Neural progenitor cell (in vitro differentiated cells): ENCODE measurements at regions not wholly inside any gene's neighbourhood (a gene's known extent, or its start where the extent isn't known, plus 50 kb on each side); places are given as distances from the start of the nearest gene placed in this dataset.
"Not testable (repeated sequence)": the region's sequence is repeated elsewhere in the genome, so short reads cannot be mapped to it uniquely, and the experiment has no call there.

Source experiments
- DNase-seq: peaks from one replicate; pipeline ENCODE4 v3.0.0-alpha.2; 2016; ENCODE audit warnings: low spot score
- H2AFZ ChIP-seq: fragments of 200-600 bp; sonication (generic); replicated peaks from 2 replicates; pipeline ENCODE4 v1.6.1; 2016; ENCODE audit warnings: antibody characterized with exemption
- H3F3A ChIP-seq: fragments of 200-600 bp; sonication (generic); 2 replicates; pipeline ENCODE4 v1.6.1; 2016; ENCODE audit warnings: antibody characterized with exemption, low read depth
- H3K27ac ChIP-seq: fragments of 200-600 bp; sonication (generic); 2 replicates; pipeline ENCODE4 v1.5.1; 2016; ENCODE audit warnings: mild to moderate bottlenecking
- H3K27me3 ChIP-seq: fragments of 200-600 bp; sonication (generic); 2 replicates; pipeline ENCODE4 v1.6.1; 2016; ENCODE audit warnings: mild to moderate bottlenecking, moderate library complexity
- H3K36me3 ChIP-seq: fragments of 200-600 bp; sonication (generic); 2 replicates; pipeline ENCODE4 v1.5.1; 2016
- H3K4me1 ChIP-seq: fragments of 200-600 bp; sonication (generic); 2 replicates; pipeline ENCODE4 v1.6.1; 2016; ENCODE audit warnings: mixed run types
- H3K4me2 ChIP-seq: fragments of 200-600 bp; sonication (generic); 2 replicates; pipeline ENCODE4 v1.6.1; 2016
- H3K4me3 ChIP-seq: fragments of 200-600 bp; sonication (generic); 2 replicates; pipeline ENCODE4 v1.5.1; 2016
- H3K79me2 ChIP-seq: fragments of 200-600 bp; sonication (generic); 2 replicates; pipeline ENCODE4 v1.6.1; 2016; ENCODE audit warnings: low read depth
- H3K9ac ChIP-seq: fragments of 200-600 bp; sonication (generic); 2 replicates; pipeline ENCODE4 v1.6.1; 2016
- H3K9me3 ChIP-seq: fragments of 200-600 bp; sonication (generic); 2 replicates; pipeline ENCODE4 v1.5.1; 2016; ENCODE audit warnings: low read depth
- H4K20me1 ChIP-seq: fragments of 200-600 bp; sonication (generic); 2 replicates; pipeline ENCODE4 v1.6.1; 2016; ENCODE audit warnings: low read depth
- H3K27ac Mint-ChIP-seq: 3 replicates; pipeline ENCODE4 v1.8.0; 2021; ENCODE audit warnings: mixed read lengths
- H3K27me3 Mint-ChIP-seq: 2 replicates; pipeline ENCODE4 v1.8.0; 2022; ENCODE audit warnings: low read depth, mild to moderate bottlenecking, inconsistent platforms, moderate library complexity, mixed read lengths; ENCODE audit not compliant: insufficient read depth
- H3K36me3 Mint-ChIP-seq: 3 replicates; pipeline ENCODE4 v1.8.0; 2021; ENCODE audit warnings: mixed read lengths
- H3K4me1 Mint-ChIP-seq: 3 replicates; pipeline ENCODE4 v1.8.0; 2021; ENCODE audit warnings: mixed read lengths
- H3K4me3 Mint-ChIP-seq: 3 replicates; pipeline ENCODE4 v1.8.0; 2021; ENCODE audit warnings: mild to moderate bottlenecking, moderate library complexity, mixed read lengths
- H3K9me3 Mint-ChIP-seq: 3 replicates; pipeline ENCODE4 v1.8.0; 2020; ENCODE audit warnings: mixed read lengths
- CTCF ChIP-seq: fragments of 200-600 bp; sonication (generic); IDR thresholded peaks from 2 replicates; pipeline ENCODE4 v1.5.1; 2017; ENCODE audit warnings: antibody characterized with exemption, mild to moderate bottlenecking
- EZH2 ChIP-seq: fragments of 200-600 bp; sonication (generic); IDR thresholded peaks from 2 replicates; pipeline ENCODE4 v1.6.1; 2017; ENCODE audit warnings: antibody characterized with exemption, mild to moderate bottlenecking, moderate library complexity
- EZH2phosphoT487 ChIP-seq: fragments of 200-600 bp; sonication (generic); IDR thresholded peaks from 2 replicates; pipeline ENCODE4 v1.6.1; 2017; ENCODE audit warnings: antibody characterized with exemption

GRCh38 chr2:87403893-87404175, 344.1 kb upstream of the PLGLB2 start:
- H3K4me1 ChIP-seq, result no peaks in the 10 kb centered on the region
- TF ChIP-seq EZH2, result no peak
- TF ChIP-seq EZH2phosphoT487, result no peak
- TF ChIP-seq CTCF, result no peak
- no peak overlapping the region for H3K27ac ChIP-seq
- no peak overlapping the region for H3K9ac ChIP-seq
- no peak overlapping the region for H2AFZ ChIP-seq
- no peaks in the 10 kb centered on the region for H3K4me1 Mint-ChIP-seq
- H3K36me3 ChIP-seq, result no peaks in the 10 kb centered on the region
- no peak overlapping the region for H3K27ac Mint-ChIP-seq
- H3K4me3 Mint-ChIP-seq, result no peak overlapping the region
- H3K27me3 Mint-ChIP-seq, result no peaks in the 10 kb centered on the region
- H3K36me3 Mint-ChIP-seq, result no peaks in the 10 kb centered on the region
- no peak for DNase-seq
- peaks cover 24% of the 10 kb centered on the region for H3K9me3 Mint-ChIP-seq
- no peak overlapping the region for H3K4me3 ChIP-seq
- H3K4me2 ChIP-seq, result no peak overlapping the region
- no peaks in the 10 kb centered on the region for H3K27me3 ChIP-seq
- no peaks in the 10 kb centered on the region for H3K79me2 ChIP-seq
- H3K9me3 ChIP-seq, result no peaks in the 10 kb centered on the region
- H4K20me1 ChIP-seq, result no peaks in the 10 kb centered on the region
- no peaks in the 10 kb centered on the region for H3F3A ChIP-seq

- not testable (repeated sequence) for H2AFZ ChIP-seq, H3K27ac ChIP-seq, H3K36me3 ChIP-seq, H3K4me2 ChIP-seq, H3K4me3 ChIP-seq, H3K4me1 ChIP-seq, H3K79me2 ChIP-seq, H3K9ac ChIP-seq, H3K9me3 ChIP-seq, H3K4me3 Mint-ChIP-seq, H3F3A ChIP-seq, H3K27me3 Mint-ChIP-seq, H3K36me3 Mint-ChIP-seq, H3K4me1 Mint-ChIP-seq, H4K20me1 ChIP-seq, H3K27ac Mint-ChIP-seq, H3K27me3 ChIP-seq, DNase-seq
- H3K9me3 Mint-ChIP-seq, result peaks cover 22% of the 10 kb centered on the region
Observed at GRCh38 chr2:87404411-87405255, 343.3 kb upstream of the PLGLB2 start.

GRCh38 chr2:87405531-87406216, 342.2 kb upstream of the PLGLB2 start:
- H3K4me1 Mint-ChIP-seq, DNase-seq, H3K4me3 ChIP-seq: not testable (repeated sequence)

GRCh38 chr2:87406406-87407175, 341.3 kb upstream of the PLGLB2 start:
- H3K27me3 ChIP-seq, H2AFZ ChIP-seq, H3K4me1 Mint-ChIP-seq, H3K36me3 Mint-ChIP-seq, H3K27ac ChIP-seq, H3K27me3 Mint-ChIP-seq, H3K36me3 ChIP-seq, H3K79me2 ChIP-seq, H4K20me1 ChIP-seq, H3K9me3 ChIP-seq, H3K4me1 ChIP-seq, H3K27ac Mint-ChIP-seq, H3K4me2 ChIP-seq, H3K4me3 Mint-ChIP-seq, H3K4me3 ChIP-seq, DNase-seq, H3F3A ChIP-seq, H3K9ac ChIP-seq: not testable (repeated sequence)
- H3K9me3 Mint-ChIP-seq, result peaks cover 19% of the 10 kb centered on the region

More at GRCh38 chr2:87405531-87406216, 342.2 kb upstream of the PLGLB2 start:
- not testable (repeated sequence) for H3K27ac ChIP-seq, H2AFZ ChIP-seq, H3K27me3 ChIP-seq, H3K4me3 Mint-ChIP-seq, H3K36me3 ChIP-seq, H3K9me3 ChIP-seq, H4K20me1 ChIP-seq, H3K27ac Mint-ChIP-seq, H3K9ac ChIP-seq, H3K4me2 ChIP-seq, H3K79me2 ChIP-seq, H3K4me1 ChIP-seq, H3K36me3 Mint-ChIP-seq, H3K27me3 Mint-ChIP-seq, H3F3A ChIP-seq
- H3K9me3 Mint-ChIP-seq, result peaks cover 21% of the 10 kb centered on the region

GRCh38 chr2:87409601-87410000, 338.3 kb upstream of the PLGLB2 start:
- H3K4me2 ChIP-seq, H3K36me3 ChIP-seq, H4K20me1 ChIP-seq, H3K27ac ChIP-seq, H3K9ac ChIP-seq, H3K4me3 Mint-ChIP-seq, H3K4me1 Mint-ChIP-seq, H3K27me3 Mint-ChIP-seq, H3K27ac Mint-ChIP-seq, H3K9me3 ChIP-seq, H3K4me1 ChIP-seq, H3K79me2 ChIP-seq, H3K36me3 Mint-ChIP-seq, H3K9me3 Mint-ChIP-seq, H3K4me3 ChIP-seq, DNase-seq, H2AFZ ChIP-seq, H3F3A ChIP-seq, H3K27me3 ChIP-seq: not testable (repeated sequence)

GRCh38 chr2:87410371-87410770, 337.5 kb upstream of the PLGLB2 start:
- not testable (repeated sequence) for H3K4me1 Mint-ChIP-seq, H3F3A ChIP-seq, H3K9ac ChIP-seq, H3K9me3 ChIP-seq, H3K4me1 ChIP-seq, DNase-seq, H2AFZ ChIP-seq, H3K36me3 Mint-ChIP-seq, H3K79me2 ChIP-seq, H3K4me2 ChIP-seq, H3K27ac ChIP-seq, H3K4me3 Mint-ChIP-seq, H3K4me3 ChIP-seq, H3K27me3 ChIP-seq, H3K27me3 Mint-ChIP-seq, H4K20me1 ChIP-seq, H3K27ac Mint-ChIP-seq, H3K9me3 Mint-ChIP-seq, H3K36me3 ChIP-seq
